ENCODE measurements at regions not wholly inside any gene's neighbourhood (a gene's known extent, or its start where the extent isn't known, plus 50 kb on each side); places are given as distances from the start of the nearest gene placed in this dataset.

- no peak for DNase-seq
Observed at GRCh38 chrY:15415165-15415564, 890.8 kb downstream of the NLGN4Y start.

DNA sequence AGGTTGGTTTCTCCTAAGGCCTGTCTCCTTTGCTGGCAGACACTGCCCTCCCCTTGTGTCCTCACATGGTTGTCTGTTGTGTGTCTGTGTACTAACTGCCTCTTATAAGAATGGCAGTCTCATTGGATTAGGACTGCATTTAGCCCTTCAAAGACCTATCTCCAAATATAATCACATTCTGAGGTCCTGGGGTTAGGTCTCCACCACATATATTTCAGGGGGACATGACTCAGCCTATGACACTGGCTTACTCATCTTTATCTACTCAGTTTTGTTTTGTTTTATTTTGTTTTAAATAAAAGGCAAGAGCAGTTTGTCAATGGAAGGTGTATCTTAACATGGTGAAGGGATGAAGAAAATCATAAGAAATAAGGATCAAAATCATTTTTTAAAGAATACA, 894.3 kb downstream of the NLGN4Y start:
- no peak for DNase-seq

GRCh38 chrY:15424665-15425132, 900.4 kb downstream of the NLGN4Y start:
- no peak for DNase-seq

DNA sequence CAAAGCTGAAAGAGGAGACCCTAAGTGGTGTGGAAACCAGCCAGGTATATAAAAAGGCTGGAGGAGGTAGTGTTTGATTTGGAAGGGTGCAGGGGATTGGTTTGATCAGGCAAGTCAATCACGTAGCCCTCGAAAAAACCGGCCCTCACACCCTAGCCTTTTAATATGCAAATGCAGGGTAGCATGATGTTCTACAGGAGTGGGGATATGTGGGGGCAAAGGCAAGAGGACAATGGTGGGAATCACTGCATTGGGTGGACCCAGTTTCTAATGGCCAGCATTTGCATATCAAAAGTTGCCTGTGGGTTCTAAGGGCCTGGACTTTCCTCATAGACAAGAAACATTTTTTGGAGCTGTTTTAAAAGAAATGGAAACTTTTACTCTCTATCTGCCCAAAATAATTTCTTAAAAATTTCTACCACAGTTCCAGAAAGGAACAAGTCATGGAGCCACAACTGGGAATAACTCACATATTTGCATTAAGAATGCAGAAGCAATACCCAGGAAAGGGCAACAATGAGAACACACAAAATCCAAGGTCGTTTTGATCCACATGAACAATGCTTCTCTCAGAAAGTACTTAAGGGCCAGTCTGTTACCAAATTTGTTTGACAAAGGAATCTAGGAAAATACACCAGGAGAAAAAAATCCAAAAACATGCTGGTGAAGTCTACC, 915.8 kb downstream of the NLGN4Y start:
- no peak for DNase-seq

- no peak for DNase-seq
Observed at GRCh38 chrY:15440696-15441408, 916.5 kb downstream of the NLGN4Y start.

DNA sequence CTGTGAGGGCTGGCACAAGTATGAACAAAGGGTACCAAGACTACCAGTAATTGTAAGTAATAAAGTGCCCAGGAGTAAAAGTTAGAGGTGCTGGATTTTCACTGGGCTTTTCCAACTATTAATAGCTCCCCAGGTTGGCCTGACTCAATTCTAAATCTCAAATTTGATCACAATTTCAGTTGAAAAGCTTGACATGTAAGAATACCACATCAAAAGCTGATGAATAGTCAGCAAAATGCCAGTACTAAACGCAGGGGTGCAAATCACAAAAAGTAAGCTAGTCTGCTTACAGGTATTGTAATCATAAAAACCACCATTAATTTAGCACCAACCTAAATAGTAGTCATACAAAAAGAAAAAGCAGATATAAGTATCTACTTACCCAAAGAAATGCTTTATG, 917.5 kb downstream of the NLGN4Y start:
- no peak for DNase-seq

DNA sequence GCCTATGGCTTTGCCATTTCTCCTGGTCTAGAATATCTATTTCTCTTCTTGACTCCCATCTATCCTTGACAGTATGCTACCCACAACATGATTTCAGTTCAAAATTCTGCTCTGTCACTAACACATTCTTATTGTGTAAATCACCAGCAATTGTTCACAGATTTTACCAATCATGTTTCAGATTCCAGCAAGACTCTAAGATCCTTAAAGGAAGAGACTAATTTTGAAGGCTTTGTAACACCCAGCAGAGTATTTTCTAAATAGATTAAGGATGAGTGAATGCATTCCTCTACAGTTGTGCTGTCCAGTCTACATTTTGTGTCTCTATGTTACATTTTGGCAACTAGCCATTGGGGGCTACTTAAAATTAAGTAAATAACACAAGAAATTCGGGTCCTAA, 921.5 kb downstream of the NLGN4Y start:
- no peak for DNase-seq

- no peak for DNase-seq
Observed at GRCh38 chrY:15446861-15447260, 922.5 kb downstream of the NLGN4Y start.

DNA sequence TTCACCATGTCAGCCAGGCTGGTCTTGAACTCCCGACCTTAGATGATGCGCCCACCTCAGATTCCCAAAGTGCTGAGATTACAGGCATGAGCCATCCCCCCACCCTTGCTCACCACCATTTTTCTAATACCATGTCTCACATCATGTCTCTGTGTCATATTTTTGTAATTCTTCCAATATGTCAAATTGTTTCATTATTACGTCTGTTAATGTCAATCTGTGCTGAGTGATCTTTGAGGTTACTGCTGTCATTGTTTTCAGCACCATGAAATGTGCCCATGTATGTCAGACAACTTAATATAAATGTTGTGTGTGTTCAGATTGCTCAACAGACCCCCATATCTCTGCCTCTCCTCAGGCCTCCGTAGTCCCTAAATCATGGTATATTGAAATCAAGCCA, 923.6 kb downstream of the NLGN4Y start:
- DNase-seq = no peak

DNA sequence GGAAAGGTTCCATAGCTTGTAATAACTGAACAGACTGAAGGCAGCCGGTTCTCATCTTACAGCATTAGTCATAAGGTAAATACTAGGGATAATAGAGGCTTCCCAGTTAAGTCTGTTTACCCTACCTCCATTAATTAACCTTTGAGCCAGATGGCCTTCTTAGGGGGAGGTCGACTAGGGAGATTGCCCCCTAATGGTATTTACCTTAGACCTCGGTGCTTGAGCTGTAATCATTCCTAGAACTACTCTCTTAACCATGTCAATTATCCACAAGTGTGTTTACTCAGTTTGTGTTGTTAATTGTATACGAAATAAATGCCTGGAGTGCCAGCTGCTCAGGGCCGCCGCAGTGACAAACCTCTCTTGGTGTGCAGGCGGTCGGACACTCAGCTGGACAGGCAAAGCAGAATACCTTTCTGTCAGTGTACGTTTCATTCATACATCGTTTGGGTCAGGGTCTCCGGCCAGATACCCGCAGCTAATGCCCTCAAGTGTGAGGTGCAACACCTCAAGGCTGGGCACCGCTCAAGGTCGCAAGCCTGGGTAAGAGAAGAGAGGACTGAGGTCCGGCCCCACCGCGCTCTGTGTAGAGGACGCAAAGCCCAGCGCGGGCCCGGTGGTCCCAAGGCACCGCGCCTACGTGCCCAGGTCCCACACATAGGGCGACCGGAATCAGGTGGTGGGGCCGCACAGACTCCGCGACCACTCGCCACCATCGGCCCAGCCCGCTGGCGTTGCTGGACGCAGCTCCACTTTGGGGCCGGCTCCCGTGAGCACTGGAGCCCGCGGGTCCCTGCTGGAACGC, 931.0 kb downstream of the NLGN4Y start:
- DNase-seq = no peak

- DNase-seq = no peak
Observed at GRCh38 chrY:15455980-15456469, 931.7 kb downstream of the NLGN4Y start.

GRCh38 chrY:15456491-15456890, 932.2 kb downstream of the NLGN4Y start:
- no peak for DNase-seq

DNA sequence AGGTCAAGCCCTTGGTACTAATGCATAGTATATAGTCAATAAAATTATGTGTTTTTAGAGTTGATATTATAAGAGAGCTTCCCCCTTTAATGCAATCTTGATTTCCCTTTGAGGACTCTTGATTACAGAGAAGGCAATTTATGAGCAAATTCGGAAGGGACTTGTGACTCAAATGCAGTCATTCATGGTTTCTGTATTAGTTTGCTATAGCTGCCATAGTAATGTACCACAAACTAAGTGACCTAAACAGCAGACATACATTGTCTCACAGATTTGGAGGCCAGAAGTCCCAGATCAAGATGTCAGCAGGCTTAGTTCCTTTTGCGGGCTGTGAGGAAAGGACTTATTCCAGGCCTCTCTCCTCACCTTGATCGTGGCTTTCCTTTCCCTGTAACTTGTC, 933.4 kb downstream of the NLGN4Y start:
- DNase-seq = no peak

DNA sequence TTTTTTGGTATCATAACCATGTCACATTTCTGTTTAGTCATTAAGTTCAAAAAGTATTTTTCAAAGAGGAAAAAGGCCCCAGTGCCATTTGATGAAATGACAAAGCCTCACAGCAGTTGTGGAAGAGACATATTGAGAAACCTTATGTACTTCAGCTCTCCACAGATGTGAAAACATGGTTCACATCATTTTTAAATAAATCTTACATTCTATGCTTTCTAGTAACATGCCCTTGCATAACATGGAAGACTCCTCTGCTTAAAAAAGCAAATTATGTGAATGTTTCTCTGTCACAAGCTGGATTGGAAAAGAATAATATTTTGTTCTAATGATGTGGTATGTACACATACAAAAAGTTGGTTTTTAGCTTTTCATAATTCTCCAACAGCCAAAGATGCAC, 934.1 kb downstream of the NLGN4Y start:
- DNase-seq = no peak

DNA sequence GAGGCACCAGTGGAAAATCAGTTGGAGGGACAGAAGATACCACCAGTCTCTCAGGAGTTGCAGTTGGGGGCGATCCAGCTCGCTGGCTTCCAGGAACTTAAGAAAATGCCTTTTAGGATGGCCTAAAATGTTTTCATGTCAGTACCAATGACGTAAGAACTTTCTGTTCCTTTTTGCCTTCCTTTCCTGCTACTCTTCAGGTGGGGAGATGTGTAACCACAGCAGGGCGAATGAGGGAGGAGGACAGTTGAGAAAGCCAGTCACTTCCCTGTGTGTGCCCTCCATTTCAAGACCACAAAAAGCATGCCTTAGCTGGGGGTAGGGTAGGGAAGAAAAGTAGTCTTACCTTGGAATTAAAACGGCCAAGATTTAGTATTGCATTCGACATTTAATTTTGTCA, 941.6 kb downstream of the NLGN4Y start:
- DNase-seq = no peak

- no peak for DNase-seq
Observed at GRCh38 chrY:15466891-15467290, 942.6 kb downstream of the NLGN4Y start.

- DNase-seq = no peak
Observed at GRCh38 chrY:15468091-15468490, 943.8 kb downstream of the NLGN4Y start.

DNA sequence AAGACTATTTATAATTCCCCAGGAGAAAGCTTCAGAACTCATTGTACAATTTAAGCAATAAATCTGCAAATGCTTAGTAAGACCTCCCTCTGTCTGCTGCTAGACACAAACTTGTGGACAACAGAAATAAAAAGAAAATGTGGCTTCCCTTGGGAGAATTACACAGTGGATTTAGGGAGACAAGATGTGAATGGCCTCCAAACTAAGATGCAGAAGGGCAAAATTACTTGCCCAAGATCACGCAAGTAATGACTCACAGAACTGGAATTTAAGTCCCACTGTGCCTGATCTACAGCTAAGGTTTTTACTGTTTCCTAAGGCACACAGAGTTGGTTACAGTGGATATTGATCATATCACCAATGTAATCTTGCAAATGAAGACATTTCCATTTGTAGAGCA, 947.0 kb downstream of the NLGN4Y start:
- DNase-seq = no peak

DNA sequence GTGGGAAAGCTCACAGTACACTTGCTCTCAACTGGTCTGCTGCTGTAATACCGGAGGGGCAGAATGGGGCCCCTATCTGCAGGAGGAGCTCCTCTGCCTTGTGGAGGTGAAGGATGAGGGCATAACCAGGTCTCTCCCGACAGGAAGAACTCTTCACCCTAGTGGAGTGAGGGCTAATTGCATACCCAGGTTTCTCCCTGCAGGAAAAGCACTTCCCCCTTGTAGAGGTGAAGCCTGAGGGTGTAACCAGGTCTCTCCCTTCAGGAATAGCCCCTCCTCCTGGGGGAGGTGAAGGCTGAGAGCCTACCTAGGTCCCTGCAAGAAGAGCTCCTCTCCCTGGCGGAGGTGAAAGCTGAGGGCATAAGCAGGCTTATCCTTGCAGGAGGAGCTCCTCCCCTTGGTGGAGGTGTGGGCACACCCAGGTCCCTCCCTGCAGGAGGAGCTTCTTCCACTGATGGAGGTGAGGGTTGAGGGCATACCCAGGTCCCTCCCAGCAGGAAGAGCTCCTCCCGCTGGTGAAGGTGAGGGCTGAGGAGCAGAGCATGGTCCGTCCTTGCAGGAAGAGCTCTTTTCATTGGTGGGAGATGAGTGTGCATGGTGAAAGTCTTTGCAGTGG, 954.1 kb downstream of the NLGN4Y start:
- no peak for DNase-seq

DNA sequence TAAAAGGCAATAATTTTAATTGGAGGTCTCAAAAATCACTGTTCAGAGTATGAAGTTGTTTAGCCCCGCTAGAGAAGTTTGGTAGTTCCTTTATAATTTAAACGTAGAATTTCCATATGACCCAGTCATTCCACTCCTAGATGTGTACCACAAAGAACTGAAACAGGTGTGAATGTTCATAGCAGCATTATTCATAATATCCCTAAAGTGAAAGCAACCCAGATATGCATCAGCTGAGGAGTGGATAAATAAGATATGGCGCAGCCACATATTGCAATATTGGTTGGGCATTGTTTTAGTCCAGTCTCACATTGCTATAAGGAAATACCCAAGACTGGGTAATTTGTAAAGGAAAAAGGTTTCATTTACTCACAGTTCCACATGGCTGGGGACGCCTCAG, 976.2 kb downstream of the NLGN4Y start:
- DNase-seq = no peak

DNA sequence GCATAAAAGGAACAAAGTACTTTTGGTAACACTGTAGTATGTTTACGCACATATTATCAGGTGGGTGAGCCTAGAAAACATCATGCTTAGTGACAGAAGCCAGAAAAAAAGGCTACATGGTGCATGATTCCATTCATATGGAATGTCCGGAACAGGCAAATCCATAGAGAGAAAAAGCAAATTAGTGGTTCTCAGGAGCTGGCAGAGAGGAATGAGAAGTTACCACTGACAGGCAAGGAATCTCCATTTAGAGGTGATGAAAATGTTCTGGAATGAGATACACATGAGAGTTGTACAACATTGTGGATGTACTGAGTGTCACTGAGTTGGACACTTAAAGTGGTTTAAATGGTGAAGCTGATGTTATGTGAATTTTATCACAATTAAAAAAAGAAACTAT, 976.9 kb downstream of the NLGN4Y start:
- DNase-seq = no peak

GRCh38 chrY:15510288-15510687, 986.0 kb downstream of the NLGN4Y start:
- no peak for DNase-seq

GRCh38 chrY:15510984-15511650, 986.8 kb downstream of the NLGN4Y start:
- DNase-seq = no peak

Data from CD4-positive, alpha-beta T cell treated with Interleukin-15 for 1 hour (primary cell).